Activated CD4-positive, alpha-beta T cell treated with anti-CD3 and anti-CD28 coated beads, Interleukin-2, Interleukin-6, amounts not matched to agents 100 ng/mL and 50 ng/mL, durations not matched to agents 16 hours and 8 hours (primary cell): ENCODE measurements at regions not wholly inside any gene's neighbourhood (a gene's known extent, or its start where the extent isn't known, plus 50 kb on each side); places are given as distances from the start of the nearest gene placed in this dataset.

Source experiments
- DNase-seq: peaks from one replicate; pipeline ENCODE4 v3.0.0-alpha.2; 2020

- no peak for DNase-seq
These were observed 51.4 kb upstream of the TMEM72 start for GRCh38 chr10:44859546-44860285.

DNA sequence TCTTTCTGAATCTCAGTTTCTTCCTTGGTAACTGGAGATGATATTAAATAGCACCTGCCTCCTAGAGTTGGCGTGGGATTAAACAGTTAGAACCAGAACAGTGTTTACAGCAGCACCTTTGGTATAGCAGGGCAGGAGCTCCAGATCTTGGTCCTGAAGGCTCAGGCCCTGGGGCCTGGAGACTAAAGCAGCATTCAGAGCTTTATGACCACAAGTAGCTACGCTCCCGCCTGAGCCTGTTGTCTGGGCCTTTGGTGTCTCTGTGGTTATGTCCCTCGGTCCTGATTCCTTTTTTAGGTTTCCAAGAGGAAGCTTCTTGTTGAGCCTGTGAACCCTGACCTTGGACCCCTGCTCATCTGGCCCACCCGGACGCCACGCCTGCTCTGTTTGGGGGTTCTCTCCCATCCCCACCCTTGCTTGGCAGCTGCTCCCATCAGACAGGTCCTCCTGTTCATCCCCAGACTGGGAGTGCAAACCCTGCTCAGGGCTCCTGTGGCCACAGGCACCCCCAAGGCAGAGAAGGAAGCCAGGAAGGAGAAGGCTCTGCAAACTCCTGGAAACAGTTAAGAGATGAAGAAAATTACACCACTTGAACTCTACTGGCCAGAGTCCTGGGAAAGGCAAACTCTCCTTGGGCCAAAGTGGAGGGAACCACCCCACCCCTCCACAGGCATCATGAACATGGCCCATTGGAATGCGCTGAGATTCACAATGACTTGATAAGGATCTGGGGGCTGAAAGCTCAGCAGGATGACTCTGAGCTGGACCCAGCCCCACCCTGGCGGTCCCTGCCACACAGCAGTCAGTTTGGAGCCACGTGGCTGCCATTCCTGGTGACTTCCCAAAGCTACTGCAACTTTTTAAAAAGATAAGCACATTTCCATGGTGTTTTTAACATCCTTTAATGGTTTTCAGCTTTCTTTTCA, 50.1 kb upstream of the TMEM72 start:
- DNase-seq = no peak
